Neural progenitor cell (in vitro differentiated cells): ENCODE measurements at regions not wholly inside any gene's neighbourhood (a gene's known extent, or its start where the extent isn't known, plus 50 kb on each side); places are given as distances from the start of the nearest gene placed in this dataset.

Experiments used
- CTCF ChIP-seq: fragments of 200-600 bp; sonication (generic); IDR thresholded peaks from 2 replicates; pipeline ENCODE4 v1.5.1; 2017; ENCODE audit warnings: antibody characterized with exemption, mild to moderate bottlenecking
- EZH2 ChIP-seq: fragments of 200-600 bp; sonication (generic); IDR thresholded peaks from 2 replicates; pipeline ENCODE4 v1.6.1; 2017; ENCODE audit warnings: antibody characterized with exemption, mild to moderate bottlenecking, moderate library complexity

- TF ChIP-seq CTCF (no peak), EZH2 (no peak)
These were observed 145.7 kb downstream of the IRX1 start for GRCh38 chr5:3741374-3741770.
